Ectodermal cell (in vitro differentiated cells): ENCODE measurements at regions not wholly inside any gene's neighbourhood (a gene's known extent, or its start where the extent isn't known, plus 50 kb on each side); places are given as distances from the start of the nearest gene placed in this dataset.

Source experiments
- H3K27ac ChIP-seq: 2 replicates; pipeline ENCODE4 v1.7.0; 2013; ENCODE audit warnings: mild to moderate bottlenecking, low read depth, low read length; ENCODE audit not compliant: insufficient read depth, poor library complexity, severe bottlenecking
- H3K27me3 ChIP-seq: 2 replicates; pipeline ENCODE4 v1.7.0; 2013; ENCODE audit warnings: mild to moderate bottlenecking, low read length; ENCODE audit not compliant: insufficient read depth, control insufficient read depth, poor library complexity, severe bottlenecking
- H3K36me3 ChIP-seq: one replicate; pipeline ENCODE4 v1.7.0; 2013; ENCODE audit warnings: low read length; ENCODE audit not compliant: control insufficient read depth, insufficient read depth
- H3K4me1 ChIP-seq: one replicate; pipeline ENCODE4 v1.7.0; 2013; ENCODE audit warnings: low read length; ENCODE audit not compliant: control insufficient read depth, insufficient read depth
- H3K4me3 ChIP-seq: 2 replicates; pipeline ENCODE4 v1.7.0; 2013; ENCODE audit warnings: low read depth, low read length, control low read depth; ENCODE audit not compliant: insufficient read depth
- H3K9me3 ChIP-seq: 2 replicates; pipeline ENCODE4 v1.7.0; 2013; ENCODE audit warnings: mild to moderate bottlenecking, low read length, moderate library complexity; ENCODE audit not compliant: control insufficient read depth
- WGBS, 2 experiments: methylation state at CpG; one replicate each; pipeline ENCODE4 v1.1.7; 2013; ENCODE audit warnings: missing lambda C conversion rate in 2 of 2; 5-methylcytosine and 5-hydroxymethylcytosine counted together

DNA sequence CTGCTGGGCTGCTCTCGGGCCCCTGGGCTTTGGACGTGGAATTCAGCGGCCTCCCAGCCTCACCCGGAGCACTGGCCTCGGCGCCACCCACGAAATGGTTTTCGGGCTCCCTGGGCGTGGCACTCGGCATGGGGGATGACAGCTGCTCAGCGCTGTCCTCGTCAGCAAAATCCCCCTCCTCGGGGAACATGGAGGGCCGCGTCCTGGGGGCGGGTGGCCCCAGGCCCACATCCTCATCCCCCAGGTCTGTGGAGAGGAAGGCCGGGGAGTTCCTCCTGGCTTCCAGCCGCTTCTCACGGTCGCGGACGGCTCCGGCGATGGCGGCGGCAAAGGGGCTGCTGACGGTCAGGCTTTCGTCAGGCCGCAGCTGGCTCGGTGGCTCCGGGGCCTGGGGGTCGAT lies 88.4 kb downstream of the CTTN start:
- Histone ChIP-seq H3K36me3 (no peaks in the 10 kb centered on the region), H3K4me3 (no peak overlapping the region), H3K4me1 (no peaks in the 10 kb centered on the region), H3K27me3 (no peaks in the 10 kb centered on the region), H3K27ac (no peak overlapping the region), H3K9me3 (no peaks in the 10 kb centered on the region)
- 96% methylated on average over 32 of the region's 32 CpGs for WGBS, 2 experiments

DNA sequence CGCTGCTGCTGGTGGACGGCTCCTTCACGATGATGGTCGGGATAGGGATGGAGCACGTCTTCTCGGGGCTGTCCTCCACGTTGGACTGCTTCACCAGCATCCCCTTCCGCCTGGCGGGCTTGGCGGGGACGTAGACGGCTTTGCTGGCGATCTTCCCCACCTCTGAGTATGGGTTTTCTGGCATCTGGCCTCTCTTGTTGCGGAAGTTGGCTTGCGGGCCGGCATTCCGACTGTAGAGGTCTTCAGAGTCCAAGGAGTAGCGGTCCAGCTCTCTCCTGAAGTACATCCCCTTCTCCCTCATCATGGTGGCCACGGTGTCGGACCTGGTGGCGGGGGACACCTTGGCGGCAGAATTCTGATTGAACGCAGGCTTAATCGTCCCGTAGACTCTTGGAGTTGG lies 88.8 kb downstream of the CTTN start:
- WGBS, 2 experiments, result 96% methylated on average over 25 of the region's 25 CpGs
- H3K9me3 ChIP-seq, result no peaks in the 10 kb centered on the region
- no peaks in the 10 kb centered on the region for H3K4me1 ChIP-seq
- no peak overlapping the region for H3K27ac ChIP-seq
- H3K36me3 ChIP-seq, result no peaks in the 10 kb centered on the region
- H3K27me3 ChIP-seq, result no peaks in the 10 kb centered on the region
- H3K4me3 ChIP-seq, result no peak overlapping the region

DNA sequence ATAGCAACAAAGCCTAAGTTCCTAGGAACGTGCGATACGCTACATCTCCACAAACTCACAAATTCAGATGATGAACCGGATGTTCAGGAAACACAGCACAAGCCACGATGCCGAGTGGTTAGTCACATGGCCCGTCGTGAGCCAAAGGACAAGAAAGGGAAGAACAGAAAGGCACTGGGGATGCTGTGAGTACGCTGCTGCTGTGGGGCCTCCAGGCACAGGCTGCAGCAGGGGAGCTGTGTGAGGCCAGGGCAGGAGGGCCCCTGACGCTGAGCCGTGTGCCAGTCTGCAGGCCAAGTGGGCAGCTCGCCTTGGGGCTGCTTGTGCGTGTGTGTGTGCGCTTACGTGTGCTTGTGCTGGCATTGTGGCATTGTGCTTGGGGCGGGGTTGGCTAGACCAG lies 89.4 kb downstream of the CTTN start:
- Histone ChIP-seq H3K27me3 (no peaks in the 10 kb centered on the region), H3K4me3 (no peak overlapping the region), H3K27ac (no peak overlapping the region), H3K4me1 (no peaks in the 10 kb centered on the region), H3K9me3 (no peaks in the 10 kb centered on the region), H3K36me3 (no peaks in the 10 kb centered on the region)
- 92 to 95% methylated on average over 16 of the region's 16 CpGs for WGBS, 2 experiments

DNA sequence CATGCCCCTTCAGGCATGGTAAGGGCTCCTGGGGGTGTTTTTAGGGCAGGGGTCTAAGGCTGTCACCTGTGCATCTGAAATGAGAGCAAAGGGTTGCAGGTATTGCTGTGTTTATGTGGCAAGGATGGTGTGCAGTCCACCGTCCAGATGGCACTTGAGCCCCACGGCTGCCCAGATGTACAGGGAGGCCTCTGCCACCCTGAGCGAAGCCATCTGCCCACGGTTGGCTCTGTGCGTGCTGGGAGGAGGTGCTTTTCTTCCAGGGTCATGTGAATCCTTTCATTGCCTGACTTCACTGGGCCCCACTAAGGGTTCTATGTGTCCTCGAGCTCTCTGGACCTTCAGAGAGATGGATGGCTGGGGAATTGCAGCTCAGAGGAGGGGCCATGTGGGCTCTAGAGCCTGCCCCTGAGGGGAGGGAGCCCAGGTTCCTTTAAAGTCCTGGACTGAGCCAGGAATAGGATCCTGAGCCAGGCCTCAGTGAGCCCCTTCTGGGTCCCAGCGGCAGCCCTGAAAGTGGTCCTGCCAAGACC lies 89.9 kb downstream of the CTTN start:
- Histone ChIP-seq H3K27ac (no peak overlapping the region), H3K4me3 (no peak overlapping the region), H3K4me1 (no peaks in the 10 kb centered on the region), H3K9me3 (no peaks in the 10 kb centered on the region), H3K27me3 (no peaks in the 10 kb centered on the region), H3K36me3 (no peaks in the 10 kb centered on the region)
- WGBS, 2 experiments, result 93% methylated on average over 7 of the region's 7 CpGs

DNA sequence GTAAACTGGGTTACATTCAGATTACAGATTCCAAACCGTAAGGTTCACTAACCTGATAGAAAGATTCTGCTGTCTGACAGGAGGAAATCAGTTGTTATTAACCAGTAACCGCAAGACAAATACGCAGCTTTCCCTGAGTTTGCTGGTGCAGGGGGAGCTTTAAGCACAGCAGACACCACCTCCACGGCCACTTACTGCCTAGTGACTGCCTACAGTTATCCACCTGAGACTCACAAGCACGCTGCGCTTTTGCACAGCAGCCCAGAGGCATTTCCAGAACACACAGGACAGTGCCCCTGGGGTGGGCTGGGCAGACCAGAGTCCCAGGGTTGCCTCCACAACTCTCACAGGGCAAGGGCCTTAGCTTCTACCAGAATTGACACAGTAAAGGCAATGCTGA lies 90.9 kb downstream of the CTTN start:
- Histone ChIP-seq H3K4me1 (no peaks in the 10 kb centered on the region), H3K4me3 (no peak overlapping the region), H3K36me3 (no peaks in the 10 kb centered on the region), H3K9me3 (no peaks in the 10 kb centered on the region), H3K27ac (no peak overlapping the region), H3K27me3 (no peaks in the 10 kb centered on the region)
- 96% methylated on average over 6 of the region's 6 CpGs for WGBS, 2 experiments

DNA sequence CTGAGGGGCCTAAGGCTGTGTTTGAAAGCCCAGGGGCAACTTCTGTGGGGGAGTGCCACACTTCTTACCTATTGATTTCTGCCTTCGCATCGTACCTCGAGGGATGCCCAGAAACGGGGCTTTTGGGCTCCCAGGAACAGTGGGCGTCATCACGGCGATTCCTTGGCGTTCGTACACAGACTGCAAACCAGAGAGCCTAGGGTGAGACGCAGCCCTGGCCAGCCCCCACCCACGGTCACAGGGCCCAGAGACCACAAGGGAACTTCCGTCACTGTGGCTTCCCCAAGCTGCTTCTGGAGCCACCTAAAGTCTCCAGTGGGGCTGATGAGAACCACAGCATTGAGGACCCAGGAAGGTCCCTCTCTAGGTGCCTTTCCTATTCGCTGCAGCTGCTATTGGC lies 91.9 kb downstream of the CTTN start:
- no peaks in the 10 kb centered on the region for H3K4me1 ChIP-seq
- WGBS, 2 experiments, result 95 to 96% methylated on average over 13 of the region's 13 CpGs
- no peaks in the 10 kb centered on the region for H3K27me3 ChIP-seq
- no peaks in the 10 kb centered on the region for H3K36me3 ChIP-seq
- H3K4me3 ChIP-seq, result no peak overlapping the region
- no peaks in the 10 kb centered on the region for H3K9me3 ChIP-seq
- no peak overlapping the region for H3K27ac ChIP-seq

DNA sequence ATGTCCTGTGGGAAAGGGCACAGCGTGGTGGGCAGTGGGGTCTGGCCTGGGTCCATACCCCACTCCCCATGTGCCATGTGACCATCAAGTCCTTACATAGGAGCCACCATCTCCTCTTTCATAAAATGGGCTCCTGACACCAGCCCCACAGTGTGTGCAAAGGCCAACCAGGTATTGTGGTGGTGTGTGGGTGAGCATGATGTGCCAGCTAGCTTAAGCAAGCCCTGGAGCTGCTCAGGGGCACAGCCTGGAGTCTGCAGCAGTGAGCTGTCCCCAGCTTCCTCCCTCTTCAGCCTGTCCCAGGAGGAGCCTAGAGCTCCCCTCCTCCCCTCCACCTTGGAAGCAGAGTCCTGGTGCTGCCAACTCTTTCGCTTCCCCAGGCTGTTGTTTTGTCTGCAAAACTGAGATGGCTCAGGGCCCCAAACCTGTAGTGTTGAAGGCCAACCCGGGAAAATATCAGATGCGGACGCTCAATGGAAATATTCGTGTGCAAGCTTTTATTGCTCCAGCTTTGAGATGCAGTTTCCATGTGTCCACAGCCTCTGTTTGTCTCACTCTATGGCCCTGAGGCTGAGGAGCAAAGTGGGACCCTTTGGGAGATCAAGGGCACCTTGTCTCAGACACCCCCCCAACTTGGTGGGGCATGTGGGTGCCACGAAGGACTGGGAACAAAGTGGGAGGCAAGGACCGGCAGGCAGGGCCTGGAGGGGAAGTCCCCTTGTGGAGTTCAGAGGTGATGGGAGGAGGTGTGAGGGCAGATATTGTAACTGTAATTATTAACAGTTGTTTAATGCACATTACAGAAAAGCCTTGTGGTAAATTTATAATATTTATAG lies 92.6 kb downstream of the CTTN start:
- H3K4me1 ChIP-seq, result no peaks in the 10 kb centered on the region
- H3K36me3 ChIP-seq, result no peaks in the 10 kb centered on the region
- WGBS, 2 experiments, result 84% methylated on average over 8 of the region's 8 CpGs
- H3K4me3 ChIP-seq, result no peak overlapping the region
- H3K27me3 ChIP-seq, result no peaks in the 10 kb centered on the region
- no peak overlapping the region for H3K27ac ChIP-seq
- no peaks in the 10 kb centered on the region for H3K9me3 ChIP-seq

DNA sequence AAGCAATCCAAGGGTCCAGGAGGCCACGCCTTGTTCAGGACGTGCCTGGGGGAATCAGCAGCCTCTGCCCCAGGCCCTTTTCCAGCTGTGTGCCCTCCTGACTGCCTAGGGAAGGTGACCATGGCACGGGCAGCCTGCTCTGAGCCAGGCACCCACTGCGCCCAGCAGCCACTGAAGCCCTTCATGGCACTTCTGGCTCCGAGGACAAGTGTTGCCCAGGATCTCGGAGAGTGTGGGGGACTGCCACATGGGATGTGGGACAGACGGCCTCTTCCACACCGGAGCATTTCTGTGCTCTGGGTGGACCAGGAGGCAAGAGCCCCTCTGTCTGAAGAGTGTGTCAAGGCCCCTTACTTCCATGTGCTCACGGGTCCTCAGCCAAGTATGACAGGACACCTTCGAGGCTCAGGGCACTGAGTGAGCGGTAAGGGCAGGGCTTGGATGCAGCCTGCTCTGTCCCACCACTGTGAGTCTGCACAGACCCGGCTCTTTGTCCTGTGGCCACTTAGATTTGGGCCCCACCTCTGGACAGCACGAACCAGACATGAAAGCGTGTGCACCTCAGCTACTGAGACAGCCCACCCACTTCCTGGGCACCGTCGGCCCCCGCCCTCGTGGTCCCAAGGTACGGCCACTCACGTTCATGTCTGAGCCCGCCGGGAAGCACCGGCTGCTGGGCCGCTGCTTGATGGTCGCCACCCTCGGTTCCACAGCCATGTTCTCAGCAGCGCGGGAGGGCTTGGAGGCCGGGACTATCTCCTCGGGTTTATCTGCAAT lies 93.6 kb downstream of the CTTN start:
- H3K27me3 ChIP-seq, result no peaks in the 10 kb centered on the region
- no peak overlapping the region for H3K27ac ChIP-seq
- H3K9me3 ChIP-seq, result no peaks in the 10 kb centered on the region
- H3K36me3 ChIP-seq, result no peaks in the 10 kb centered on the region
- no peak overlapping the region for H3K4me3 ChIP-seq
- 94 to 96% methylated on average over 30 of the region's 30 CpGs for WGBS, 2 experiments
- H3K4me1 ChIP-seq, result peaks cover 3% of the 10 kb centered on the region

DNA sequence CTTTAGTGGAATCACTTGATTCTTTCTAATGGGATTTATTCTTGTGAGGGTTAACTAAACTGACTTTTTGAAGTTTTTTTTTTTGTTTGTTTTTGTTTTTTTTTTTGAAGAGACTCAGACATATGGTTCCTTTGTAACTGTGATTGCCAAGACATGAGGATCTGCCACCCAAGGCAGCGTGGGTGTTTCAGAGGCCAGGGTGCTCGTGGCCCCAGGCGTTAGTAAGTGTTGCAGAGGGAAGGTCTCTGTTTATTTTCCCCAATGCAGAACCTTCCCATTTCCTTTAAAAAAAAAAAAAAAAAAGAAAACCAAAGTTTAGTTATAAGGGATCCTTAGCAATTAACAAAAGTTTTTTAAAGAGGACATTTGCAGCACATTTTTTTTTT lies 94.8 kb downstream of the CTTN start:
- Histone ChIP-seq H3K27me3 (no peaks in the 10 kb centered on the region), H3K4me1 (peaks cover 13% of the 10 kb centered on the region), H3K9me3 (no peaks in the 10 kb centered on the region), H3K27ac (no peak overlapping the region), H3K4me3 (no peak overlapping the region), H3K36me3 (no peaks in the 10 kb centered on the region)
- 86 to 96% methylated on average over 3 of the region's 3 CpGs for WGBS, 2 experiments

DNA sequence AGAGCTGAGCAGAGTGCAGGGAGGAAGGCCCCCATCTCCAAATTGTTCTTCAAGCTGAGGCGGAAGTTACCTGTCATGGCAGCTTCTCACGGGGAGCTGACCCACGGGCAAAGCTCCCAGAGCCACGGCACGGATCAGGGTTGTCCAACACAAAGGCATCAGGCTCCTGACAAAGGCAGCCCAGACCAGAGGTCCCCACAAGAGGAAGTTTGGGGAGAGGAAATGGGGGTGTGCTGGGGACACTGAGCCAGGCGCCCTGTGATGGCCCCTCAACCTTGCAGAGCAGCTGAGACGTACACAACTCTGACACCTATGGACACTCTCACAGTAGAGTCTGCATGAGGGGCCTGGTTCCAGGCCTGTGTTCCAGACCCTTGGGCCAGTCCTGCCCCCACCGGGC lies 95.6 kb downstream of the CTTN start:
- peaks cover 13% of the 10 kb centered on the region for H3K4me1 ChIP-seq
- H3K27me3 ChIP-seq, result no peaks in the 10 kb centered on the region
- no peak overlapping the region for H3K4me3 ChIP-seq
- WGBS, 2 experiments, result 90 to 91% methylated on average over 8 of the region's 8 CpGs
- H3K27ac ChIP-seq, result no peak overlapping the region
- H3K36me3 ChIP-seq, result no peaks in the 10 kb centered on the region
- H3K9me3 ChIP-seq, result no peaks in the 10 kb centered on the region
